Skin of body (tissue), 2 donors: ENCODE measurements at regions not wholly inside any gene's neighbourhood (a gene's known extent, or its start where the extent isn't known, plus 50 kb on each side); places are given as distances from the start of the nearest gene placed in this dataset. TPM values are rescaled to one million over a fixed set of nuclear protein-coding genes. Genes with fewer than 3 reads are reported as not detected.

Source experiments
- DNase-seq: peaks from one replicate; lab custom pipeline; 2025; lab: John Stamatoyannopoulos, UW
- small RNA-seq: library from RNA; depleted of rRNA; stranded (forward); fragments of <200 nt; gene quantifications from one replicate; pipeline ENCODE3, GENCODE V24; 2014; ENCODE audit warnings: low replicate concordance

DNA sequence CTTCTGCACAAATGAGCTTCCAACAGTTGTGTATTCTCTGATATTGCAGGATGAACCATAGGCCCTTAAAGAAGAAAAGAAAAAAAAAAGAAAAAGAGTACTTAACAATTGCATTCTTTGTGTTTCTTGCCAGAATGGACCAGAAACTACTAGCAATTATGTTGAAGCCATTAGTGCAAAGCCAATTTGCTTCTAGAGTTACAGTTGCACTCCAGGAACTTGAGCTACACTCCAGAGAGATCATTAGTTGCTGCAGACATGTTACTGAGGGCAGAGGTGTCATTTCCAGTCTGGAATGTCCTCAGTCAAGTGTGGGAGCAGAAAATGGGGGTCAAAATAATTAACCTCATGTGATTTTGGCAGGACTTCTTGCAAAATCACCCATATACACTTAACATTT, 85.6 kb upstream of the CCL2 start:
- no peak for DNase-seq

DNA sequence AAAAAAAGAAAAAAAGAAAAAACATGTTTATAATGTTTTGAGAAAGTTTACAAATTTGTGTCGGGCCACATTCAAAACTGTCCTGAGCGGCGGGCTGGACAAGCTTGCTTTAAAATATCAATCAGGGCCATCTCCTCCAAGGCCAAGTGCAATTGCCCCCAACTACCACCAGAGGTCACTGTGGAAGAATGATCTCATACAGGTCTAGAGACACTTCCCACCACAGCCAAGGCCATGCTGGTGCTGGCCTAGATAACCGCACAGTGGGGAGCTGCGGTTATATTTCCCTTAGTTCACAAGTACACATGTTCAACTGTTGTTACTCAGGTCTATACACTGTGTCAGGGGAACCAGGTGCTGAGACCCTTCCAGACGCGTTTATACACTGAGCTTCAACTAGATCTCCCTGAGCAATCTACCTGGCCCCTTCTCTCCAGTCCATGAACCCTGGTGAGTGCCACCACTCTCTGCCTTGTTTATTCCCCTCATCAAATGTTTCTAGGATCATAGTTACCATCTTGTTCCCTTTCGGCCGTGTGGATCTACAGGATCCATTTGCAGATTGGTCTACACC, 83.8 kb upstream of the CCL2 start:
- DNase-seq: no peak

- no peak for DNase-seq
Observed at GRCh38 chr17:34172390-34172918, 82.6 kb upstream of the CCL2 start.

- DNase-seq: peak; percentile 17
Observed at GRCh38 chr17:34173241-34173640, 81.8 kb upstream of the CCL2 start.

- DNase-seq: no peak
Observed at GRCh38 chr17:34174496-34174895, 80.6 kb upstream of the CCL2 start.

DNA sequence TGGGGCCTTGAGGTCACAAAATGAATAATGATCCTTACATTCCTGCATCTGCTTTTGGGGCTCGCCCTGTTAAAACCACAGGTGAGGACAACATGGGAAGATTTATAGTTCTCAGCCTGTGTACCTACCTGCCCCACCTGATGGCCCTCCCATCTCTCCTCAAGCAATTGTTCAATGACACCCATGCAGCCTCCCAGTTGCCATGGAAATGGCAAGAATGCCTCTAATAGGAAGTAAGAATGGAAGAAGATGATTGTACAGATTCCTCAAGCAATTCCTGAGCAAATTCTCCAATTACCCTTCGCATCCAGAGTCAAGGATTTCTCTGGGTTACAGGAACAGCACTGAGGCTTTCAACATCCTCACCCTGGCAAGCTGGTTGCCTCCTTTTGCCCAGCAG, 78.6 kb upstream of the CCL2 start:
- no peak for DNase-seq

- peak; percentile 34 for DNase-seq
Observed at GRCh38 chr17:34177642-34178041, 77.4 kb upstream of the CCL2 start.

- DNase-seq: no peak
Observed at GRCh38 chr17:34178092-34178491, 77.0 kb upstream of the CCL2 start.

GRCh38 chr17:34182036-34182803, 72.9 kb upstream of the CCL2 start:
- DNase-seq: peak; percentile 33

GRCh38 chr17:34195987-34196386, 59.1 kb upstream of the CCL2 start:
- DNase-seq: no peak

GRCh38 chr17:34198519-34198918, 56.6 kb upstream of the CCL2 start:
- DNase-seq: no peak

GRCh38 chr17:34199454-34199853, 55.6 kb upstream of the CCL2 start:
- no peak for DNase-seq

DNA sequence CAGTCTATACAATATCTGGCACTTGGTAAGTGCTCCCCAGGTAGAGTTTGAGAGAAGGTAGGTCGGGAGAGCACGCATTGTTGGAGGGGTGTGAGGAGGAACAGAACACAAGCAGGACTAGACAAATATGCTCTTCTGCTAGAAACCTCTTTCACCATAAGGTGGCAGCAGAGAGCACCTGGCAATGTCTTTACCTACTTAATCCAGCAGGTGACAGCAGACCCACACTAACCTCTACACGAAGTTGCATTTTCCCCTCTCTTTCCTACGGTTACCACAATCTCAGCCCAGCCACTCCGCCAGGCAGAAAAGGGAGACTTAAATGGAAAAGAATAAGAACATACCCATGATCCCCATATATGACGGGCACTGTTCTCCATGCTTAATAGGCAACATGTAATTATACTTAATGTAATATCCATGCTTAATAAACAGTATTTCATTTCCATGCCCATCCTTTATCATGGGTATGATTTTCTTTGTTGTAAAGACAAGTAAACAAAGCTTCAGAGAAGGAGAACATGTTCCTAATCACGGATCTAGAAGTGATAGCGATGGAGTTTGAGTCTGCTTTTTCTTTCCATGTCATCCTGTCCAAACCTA, 55.1 kb upstream of the CCL2 start:
- DNase-seq: peak; percentile 87

DNA sequence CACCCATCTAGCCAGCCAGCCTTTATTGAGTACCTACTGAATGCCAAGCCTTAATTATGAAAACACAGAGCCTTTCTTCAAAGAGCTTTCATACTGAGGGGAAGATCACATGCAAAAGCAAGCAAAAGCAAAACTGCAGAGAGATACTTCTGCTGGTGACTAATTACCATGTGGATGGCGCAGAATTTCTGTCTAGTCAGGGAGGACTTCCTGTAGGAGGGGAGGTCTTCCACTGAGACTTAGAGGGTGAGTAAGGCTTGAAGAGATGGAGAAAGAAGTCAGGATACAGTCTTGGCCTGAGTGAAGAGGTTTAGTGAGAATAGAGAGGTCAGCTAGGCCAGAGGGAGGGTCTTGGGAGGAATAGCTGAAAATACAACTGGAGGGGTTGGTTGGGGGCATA, 53.9 kb upstream of the CCL2 start:
- no peak for DNase-seq

DNA sequence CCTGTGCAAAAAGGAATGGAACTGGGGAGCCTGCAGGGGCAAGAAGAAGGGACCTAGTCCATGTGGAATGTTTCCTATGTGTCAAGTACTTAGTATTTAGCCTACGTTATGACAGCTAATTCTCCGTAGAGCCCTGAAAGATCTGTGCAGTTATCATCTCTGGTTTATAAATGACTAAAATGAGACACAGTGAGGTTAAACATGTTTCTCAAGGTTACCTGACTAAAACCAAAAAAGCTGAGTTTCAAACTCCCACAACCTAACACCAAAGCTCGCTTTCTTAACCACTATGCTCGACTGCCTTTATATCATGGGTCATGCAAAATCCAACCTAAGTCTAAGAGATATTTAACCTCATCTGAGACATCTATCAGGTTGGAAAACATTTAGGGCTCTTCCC, 53.3 kb upstream of the CCL2 start:
- no peak for DNase-seq

GRCh38 chr17:34203018-34203638, 52.0 kb upstream of the CCL2 start:
- DNase-seq: no peak

DNA sequence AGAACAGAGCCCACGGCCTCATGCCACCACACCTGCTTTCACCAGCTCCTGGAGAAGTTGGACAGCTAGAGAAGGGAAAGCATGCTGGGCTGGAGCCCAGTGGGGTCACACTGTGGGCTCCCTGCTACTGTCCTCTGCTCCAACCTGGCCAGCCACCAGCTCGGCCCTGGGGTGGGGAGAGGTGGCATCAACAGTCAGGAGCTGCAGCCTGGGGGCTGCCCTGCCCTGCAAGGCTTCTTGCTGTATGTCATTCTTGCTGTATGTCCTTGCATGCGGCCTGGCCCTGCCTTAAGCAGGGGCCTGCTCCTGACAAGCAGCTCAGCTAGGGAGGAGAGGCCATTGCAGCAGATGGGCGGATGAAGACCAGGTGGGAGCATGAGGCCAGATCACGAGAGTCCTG, 50.7 kb upstream of the CCL2 start:
- no peak for DNase-seq

Small RNAs in the stretch of these regions (small RNA-seq; reads per million reads assigned to genes)
- not detected for gene RNA5SP438
